ENCODE measurements at regions not wholly inside any gene's neighbourhood (a gene's known extent, or its start where the extent isn't known, plus 50 kb on each side); places are given as distances from the start of the nearest gene placed in this dataset.

- Histone ChIP-seq H3K4me1 (no peaks in the 10 kb centered on the region), H3K36me3 (no peaks in the 10 kb centered on the region), H3K4me3 (no peak overlapping the region), H3K27me3 (no peaks in the 10 kb centered on the region), H3K27ac (no peak overlapping the region), H3K9me3 (no peaks in the 10 kb centered on the region)
- ATAC-seq (no peak), DNase-seq (no peak)
- TF ChIP-seq, protein P1, sequence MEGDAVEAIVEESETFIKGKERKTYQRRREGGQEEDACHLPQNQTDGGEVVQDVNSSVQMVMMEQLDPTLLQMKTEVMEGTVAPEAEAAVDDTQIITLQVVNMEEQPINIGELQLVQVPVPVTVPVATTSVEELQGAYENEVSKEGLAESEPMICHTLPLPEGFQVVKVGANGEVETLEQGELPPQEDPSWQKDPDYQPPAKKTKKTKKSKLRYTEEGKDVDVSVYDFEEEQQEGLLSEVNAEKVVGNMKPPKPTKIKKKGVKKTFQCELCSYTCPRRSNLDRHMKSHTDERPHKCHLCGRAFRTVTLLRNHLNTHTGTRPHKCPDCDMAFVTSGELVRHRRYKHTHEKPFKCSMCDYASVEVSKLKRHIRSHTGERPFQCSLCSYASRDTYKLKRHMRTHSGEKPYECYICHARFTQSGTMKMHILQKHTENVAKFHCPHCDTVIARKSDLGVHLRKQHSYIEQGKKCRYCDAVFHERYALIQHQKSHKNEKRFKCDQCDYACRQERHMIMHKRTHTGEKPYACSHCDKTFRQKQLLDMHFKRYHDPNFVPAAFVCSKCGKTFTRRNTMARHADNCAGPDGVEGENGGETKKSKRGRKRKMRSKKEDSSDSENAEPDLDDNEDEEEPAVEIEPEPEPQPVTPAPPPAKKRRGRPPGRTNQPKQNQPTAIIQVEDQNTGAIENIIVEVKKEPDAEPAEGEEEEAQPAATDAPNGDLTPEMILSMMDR (IDR thresholded peaks at IDR 0.05): no peak
- TF ChIP-seq POLR2A (IDR thresholded peaks at IDR 0.05): no peak
- intact Hi-C loops (cut with DNase I): no loop called here
- 51 to 75% (median 68%) methylated on average over 1 of the region's 1 CpG for WGBS, 4 donors
Measured at GRCh38 chr10:53458007-53458406, 685.4 kb upstream of the MBL2 start.

DNA sequence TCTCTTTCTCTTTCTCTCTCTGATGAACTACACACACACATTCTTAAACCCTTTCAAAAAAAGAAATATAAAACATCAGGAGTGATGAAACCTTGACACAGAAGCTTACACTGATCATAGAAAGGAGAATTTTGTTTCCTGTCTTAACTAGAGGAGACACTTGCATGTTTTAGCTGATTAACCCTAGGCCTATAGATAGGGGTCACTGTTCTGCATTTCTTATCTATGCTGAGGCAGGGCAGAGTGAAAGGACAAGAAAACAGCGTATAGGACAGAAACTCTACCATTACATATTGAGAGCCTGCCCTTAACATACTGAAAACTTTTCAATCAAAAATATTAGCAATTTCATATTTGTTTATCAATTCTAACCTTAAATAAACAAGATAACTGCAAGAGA is 680.6 kb upstream of the MBL2 start:
- no peak overlapping the region for H3K27ac ChIP-seq
- no peaks in the 10 kb centered on the region for H3K27me3 ChIP-seq
- intact Hi-C loops (cut with DNase I): no loop called here
- TF ChIP-seq, protein P1 (IDR thresholded peaks at IDR 0.05): no peak
- no peak for TF ChIP-seq POLR2A (IDR thresholded peaks at IDR 0.05)
- WGBS, 4 donors: 46 to 63% (median 54%) methylated on average over 1 of the region's 1 CpG
- no peak overlapping the region for H3K4me3 ChIP-seq
- H3K9me3 ChIP-seq: no peaks in the 10 kb centered on the region
- DNase-seq (no peak), ATAC-seq (no peak)
- H3K36me3 ChIP-seq: no peaks in the 10 kb centered on the region
- H3K4me1 ChIP-seq: no peaks in the 10 kb centered on the region

DNA sequence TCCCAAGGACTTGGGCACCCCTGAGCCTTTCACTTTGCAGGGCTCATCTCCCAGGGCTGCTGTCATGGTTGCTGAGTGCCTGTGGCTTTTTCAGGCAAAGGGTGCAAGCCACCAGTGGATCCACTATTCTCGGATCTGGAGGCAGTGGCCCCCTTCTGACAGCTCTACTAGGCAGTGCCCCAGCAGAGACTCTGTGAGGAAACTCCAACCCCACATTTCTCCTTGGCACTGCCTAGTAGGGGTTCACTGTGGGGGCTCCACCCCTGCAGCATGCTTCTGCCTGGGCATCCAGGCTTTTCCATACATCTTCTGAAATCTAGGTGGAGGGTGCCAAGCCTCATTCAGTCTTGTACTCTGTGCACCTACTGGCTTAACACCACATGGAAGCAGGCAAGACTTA is 675.0 kb upstream of the MBL2 start:
- Histone ChIP-seq H3K4me3 (no peak overlapping the region), H3K27ac (no peak overlapping the region), H3K9me3 (peaks cover 0 to 3% (median 0%) of the 10 kb centered on the region in 12 donors), H3K27me3 (no peaks in the 10 kb centered on the region), H3K36me3 (no peaks in the 10 kb centered on the region), H3K4me1 (no peaks in the 10 kb centered on the region)
- no peak for ATAC-seq
- peak in 1 of 5 donors; percentile 15 for DNase-seq
- WGBS, 4 donors: 60 to 100% (median 92%) methylated on average over 1 of the region's 1 CpG
- intact Hi-C loops (cut with DNase I): no loop called here
- TF ChIP-seq POLR2A (IDR thresholded peaks at IDR 0.05): no peak
- TF ChIP-seq, protein P1 (IDR thresholded peaks at IDR 0.05): no peak

DNA sequence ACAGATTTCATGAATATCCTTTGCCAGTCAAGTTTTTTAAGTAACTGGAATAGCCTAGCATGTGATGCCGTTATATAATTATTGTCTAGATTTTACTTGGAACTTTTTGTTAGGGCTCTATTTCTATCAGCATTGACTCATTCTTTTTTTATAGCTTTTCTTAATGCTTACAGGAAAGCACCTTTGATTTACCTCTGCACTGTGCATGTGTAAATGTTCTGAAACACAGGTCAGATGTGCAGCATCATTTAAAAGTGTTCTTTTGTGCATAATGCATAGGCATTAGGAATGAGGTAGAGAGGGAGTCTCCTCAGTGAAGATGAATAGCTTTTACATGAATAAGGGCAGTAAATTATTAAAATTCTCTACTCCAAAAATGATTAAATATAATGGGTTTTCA is 669.3 kb upstream of the MBL2 start:
- TF ChIP-seq, protein P1 (IDR thresholded peaks at IDR 0.05): no peak
- TF ChIP-seq POLR2A (IDR thresholded peaks at IDR 0.05): no peak
- Histone ChIP-seq H3K36me3 (no peaks in the 10 kb centered on the region), H3K9me3 (no peaks in the 10 kb centered on the region), H3K27me3 (no peaks in the 10 kb centered on the region), H3K4me1 (no peaks in the 10 kb centered on the region), H3K4me3 (no peak overlapping the region), H3K27ac (no peak overlapping the region)
- 41 to 67% (median 62%) methylated on average over 1 of the region's 1 CpG for WGBS, 4 donors
- intact Hi-C loops (cut with DNase I): no loop called here
- DNase-seq (no peak), ATAC-seq (no peak)

All from heart left ventricle (tissue), 16 donors.